HL-60 (cell line): ENCODE measurements at regions not wholly inside any gene's neighbourhood (a gene's known extent, or its start where the extent isn't known, plus 50 kb on each side); places are given as distances from the start of the nearest gene placed in this dataset.

Experiments
- DNase-seq, 2 experiments: peaks; one replicate each; pipeline ENCODE4 v3.0.0-alpha.2; 2010 to 2020; ENCODE audit warnings: low read depth in 1 of 2, low spot score in 1 of 2
- H3K27ac ChIP-seq: fragments of 250-450 bp; sonication (Bioruptor Pico); replicated peaks from 2 replicates; pipeline ENCODE4 v1.5.1; 2020; ENCODE audit warnings: mild to moderate bottlenecking, moderate library complexity
- H3K27me3 ChIP-seq: fragments of 250-450 bp; sonication (Bioruptor Pico); 2 replicates; pipeline ENCODE4 v1.5.1; 2021; ENCODE audit warnings: mild to moderate bottlenecking, moderate library complexity; ENCODE audit not compliant: insufficient read depth, poor library complexity, severe bottlenecking
- H3K4me3 ChIP-seq: replicated peaks from 2 replicates; pipeline ENCODE4 v1.5.1; 2011; ENCODE audit warnings: mild to moderate bottlenecking, control low read depth, low read length; ENCODE audit not compliant: insufficient read depth
- CTCF ChIP-seq: IDR thresholded peaks from one replicate; pipeline ENCODE4 v1.5.1; 2011; ENCODE audit warnings: low read length, control low read depth, inconsistent platforms; ENCODE audit not compliant: insufficient read depth
- GABPA ChIP-seq: IDR thresholded peaks from 2 replicates; pipeline ENCODE4 v1.6.1; 2012; ENCODE audit warnings: low read depth
- POLR2AphosphoS5 ChIP-seq: IDR thresholded peaks from 2 replicates; pipeline ENCODE4 v1.6.1; 2012; ENCODE audit warnings: low read depth
- REST ChIP-seq: IDR thresholded peaks from 2 replicates; pipeline ENCODE4 v1.6.1; 2012; ENCODE audit warnings: low read depth; ENCODE audit not compliant: insufficient replicate concordance
- SPI1 ChIP-seq: IDR thresholded peaks from 2 replicates; pipeline ENCODE4 v1.6.1; 2012; ENCODE audit warnings: low read depth, mild to moderate bottlenecking, borderline replicate concordance

GRCh38 chr3:30145281-30145680 is 461.1 kb upstream of the TGFBR2 start:
- DNase-seq = no peak
- Histone ChIP-seq H3K27me3 (no peaks in the 10 kb centered on the region), H3K27ac (no peak overlapping the region), H3K4me3 (no peak overlapping the region)
- TF ChIP-seq SPI1 (no peak), GABPA (no peak), POLR2AphosphoS5 (no peak), CTCF (no peak), REST (no peak)

- no peaks in the 10 kb centered on the region for H3K27me3 ChIP-seq
- no peak overlapping the region for H3K27ac ChIP-seq
- TF ChIP-seq POLR2AphosphoS5 (no peak), GABPA (no peak), CTCF (no peak), SPI1 (no peak), REST (no peak)
- DNase-seq = no peak
- H3K4me3 ChIP-seq = no peak overlapping the region
These were observed 459.4 kb upstream of the TGFBR2 start for GRCh38 chr3:30146978-30147377.

GRCh38 chr3:30154853-30155252 is 451.5 kb upstream of the TGFBR2 start:
- Histone ChIP-seq H3K4me3 (no peak overlapping the region), H3K27me3 (no peaks in the 10 kb centered on the region), H3K27ac (no peak overlapping the region)
- TF ChIP-seq GABPA = no peak
- TF ChIP-seq REST = no peak
- TF ChIP-seq POLR2AphosphoS5 = no peak
- no peak for TF ChIP-seq SPI1
- no peak for TF ChIP-seq CTCF
- no peak for DNase-seq
